WI38 (cell line): ENCODE measurements at regions not wholly inside any gene's neighbourhood (a gene's known extent, or its start where the extent isn't known, plus 50 kb on each side); places are given as distances from the start of the nearest gene placed in this dataset.

Experiments used
- H3K4me3 ChIP-seq: 2 replicates; pipeline ENCODE4 v1.5.1; 2011; ENCODE audit warnings: low read depth, mild to moderate bottlenecking, control low read depth, low read length
- CTCF ChIP-seq: IDR thresholded peaks from 2 replicates; pipeline ENCODE4 v1.5.1; 2012; ENCODE audit warnings: low read depth, mild to moderate bottlenecking, control low read depth, low read length

GRCh38 chr10:129375171-129375570 is 91.9 kb upstream of the MGMT start:
- no peak for TF ChIP-seq CTCF
- no peak overlapping the region for H3K4me3 ChIP-seq

DNA sequence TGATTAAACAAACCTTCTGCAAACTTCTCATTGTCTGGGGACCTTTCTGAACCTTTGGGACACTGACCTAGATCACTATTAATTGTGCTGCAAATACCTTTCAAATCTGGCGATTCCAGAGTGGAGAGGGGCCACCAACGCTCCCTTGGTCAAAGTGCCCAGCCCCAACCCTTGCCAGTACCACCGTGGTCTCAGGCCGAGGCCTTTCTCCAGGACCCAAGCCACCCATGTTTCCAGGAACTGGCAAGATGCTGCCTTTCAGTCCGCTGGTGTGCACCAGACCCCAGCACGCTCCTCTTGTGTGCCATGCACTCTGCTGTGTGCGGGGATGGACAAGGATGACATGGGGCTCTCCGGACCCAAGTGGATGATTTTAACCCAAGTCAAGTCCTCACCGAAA is 91.1 kb upstream of the MGMT start:
- no peak overlapping the region for H3K4me3 ChIP-seq
- TF ChIP-seq CTCF = no peak

- TF ChIP-seq CTCF = no peak
- no peak overlapping the region for H3K4me3 ChIP-seq
Observed at GRCh38 chr10:129380279-129380678, 86.8 kb upstream of the MGMT start.

DNA sequence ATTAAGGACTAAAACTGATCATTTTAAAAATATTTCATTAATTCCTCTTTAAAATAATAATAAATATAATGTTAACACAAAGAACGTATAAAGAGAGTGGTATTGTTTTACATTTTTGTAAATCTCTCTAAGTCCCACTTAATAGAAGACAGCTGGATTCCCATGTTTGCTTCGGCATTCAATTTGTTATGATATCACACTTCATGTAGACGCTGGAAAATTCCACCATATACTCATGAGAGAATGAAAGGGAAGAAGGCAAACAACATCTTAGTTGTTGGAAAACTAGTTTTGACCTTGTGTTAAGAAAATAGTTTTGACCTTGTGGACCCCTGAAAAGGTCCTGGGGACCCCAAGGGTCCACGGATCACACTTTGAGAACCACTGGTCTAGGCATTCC is 85.3 kb upstream of the MGMT start:
- H3K4me3 ChIP-seq = no peak overlapping the region
- TF ChIP-seq CTCF = no peak

DNA sequence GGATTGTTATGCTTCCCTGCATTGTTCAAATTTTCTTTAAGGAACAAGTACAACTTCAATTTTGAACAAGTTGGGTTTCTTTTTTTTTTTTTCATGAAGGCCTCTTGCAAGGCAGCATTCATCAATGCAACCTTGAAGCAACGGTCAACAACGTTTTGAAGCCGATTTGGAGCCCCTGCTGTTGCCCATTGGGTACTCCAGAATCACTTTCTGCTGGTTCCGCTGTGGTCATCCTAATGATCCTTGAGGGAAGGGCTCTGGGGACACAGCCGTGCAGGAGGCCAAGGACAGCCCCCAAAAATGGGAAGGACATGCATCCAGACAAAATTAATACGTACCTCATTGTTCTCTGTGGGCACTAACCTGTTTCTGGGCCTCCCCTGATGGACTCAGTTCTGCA is 84.6 kb upstream of the MGMT start:
- TF ChIP-seq CTCF = no peak
- no peak overlapping the region for H3K4me3 ChIP-seq

DNA sequence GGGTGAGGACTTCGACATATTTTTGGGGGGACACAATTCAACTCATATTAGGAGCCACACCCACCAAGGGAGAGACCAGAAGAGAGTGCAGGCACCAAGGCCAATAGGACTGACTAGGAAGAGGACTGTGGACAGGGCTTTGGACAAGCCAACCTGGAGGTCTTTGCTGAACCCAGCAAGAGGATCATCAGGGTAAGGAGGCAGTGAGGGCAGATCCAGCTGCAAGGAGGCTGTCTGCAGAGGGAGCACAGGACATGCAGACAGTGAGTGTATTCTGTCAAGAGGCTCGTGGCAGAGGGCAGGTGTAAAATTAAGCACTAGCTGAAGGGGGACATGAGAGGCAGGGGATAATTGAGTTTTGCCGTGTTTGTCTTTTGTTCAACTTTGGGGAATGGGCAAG is 83.4 kb upstream of the MGMT start:
- no peak overlapping the region for H3K4me3 ChIP-seq
- TF ChIP-seq CTCF = no peak

GRCh38 chr10:129385600-129385999 is 81.4 kb upstream of the MGMT start:
- TF ChIP-seq CTCF = no peak
- H3K4me3 ChIP-seq = no peak overlapping the region
